CD14-positive monocyte (primary cell): ENCODE measurements at regions not wholly inside any gene's neighbourhood (a gene's known extent, or its start where the extent isn't known, plus 50 kb on each side); places are given as distances from the start of the nearest gene placed in this dataset.

Experiments used
- DNase-seq, 3 donors: peaks; one replicate each; pipeline ENCODE4 v3.0.0-alpha.2; 2011 to 2022
- H2AFZ ChIP-seq: 2 replicates; pipeline ENCODE4 v1.6.0; 2012; ENCODE audit warnings: mild to moderate bottlenecking, low read depth, low read length, inconsistent platforms; ENCODE audit not compliant: insufficient read depth, poor library complexity, severe bottlenecking
- H3K27ac ChIP-seq, 2 donors: 1 replicate in 1 of 2; 2 replicates in 1 of 2; pipeline ENCODE4 v1.5.1; 2012 to 2013; ENCODE audit warnings: low read length in 2 of 2, control low read depth in 1 of 2, inconsistent platforms in 1 of 2, low read depth in 1 of 2, mild to moderate bottlenecking in 1 of 2
- H3K27me3 ChIP-seq, 2 donors: one replicate each; pipeline versions ENCODE4 v1.6.0 to v1.6.1; 2011 to 2013; ENCODE audit warnings: low read length in 2 of 2; ENCODE audit not compliant: control insufficient read depth in 2 of 2, insufficient read depth in 2 of 2
- H3K36me3 ChIP-seq, 2 donors: replicated peaks in 1 of 2; 1 replicate in 1 of 2; 2 replicates in 1 of 2; pipeline versions ENCODE4 v1.5.1 to v1.6.1; 2012 to 2013; ENCODE audit warnings: low read length in 2 of 2, control low read depth in 1 of 2, inconsistent platforms in 1 of 2, mild to moderate bottlenecking in 1 of 2; ENCODE audit not compliant: insufficient read depth in 2 of 2, control insufficient read depth in 1 of 2
- H3K4me1 ChIP-seq, 2 donors: 1 replicate in 1 of 2; 2 replicates in 1 of 2; pipeline versions ENCODE4 v1.5.1 to v1.6.1; 2012 to 2013; ENCODE audit warnings: low read length in 2 of 2, control low read depth in 1 of 2, inconsistent platforms in 1 of 2, mild to moderate bottlenecking in 1 of 2, moderate library complexity in 1 of 2; ENCODE audit not compliant: insufficient read depth in 2 of 2, control insufficient read depth in 1 of 2
- H3K4me2 ChIP-seq: replicated peaks from 2 replicates; pipeline ENCODE3; 2012; ENCODE audit warnings: low read length, moderate library complexity, mild to moderate bottlenecking; ENCODE audit not compliant: poor library complexity, severe bottlenecking; ENCODE audit errors: extremely low read depth
- H3K4me3 ChIP-seq, 3 experiments: fragments of 200-600 bp in 1 of 3; sonication (generic) in 1 of 3; replicated peaks in 1 of 3; 1 replicate in 2 of 3; 2 replicates in 1 of 3; pipeline ENCODE4 v1.5.1; 2011 to 2013; ENCODE audit warnings: low read length in 3 of 3, mild to moderate bottlenecking in 3 of 3, control low read depth in 2 of 3, low read depth in 2 of 3, inconsistent platforms in 1 of 3, moderate library complexity in 1 of 3
- H3K79me2 ChIP-seq: 2 replicates; pipeline ENCODE4 v1.6.0; 2012; ENCODE audit warnings: mild to moderate bottlenecking, control low read depth, inconsistent platforms, low read length, moderate library complexity; ENCODE audit not compliant: insufficient read depth
- H3K9ac ChIP-seq: 2 replicates; pipeline ENCODE4 v1.6.0; 2017; ENCODE audit warnings: low read length, mild to moderate bottlenecking; ENCODE audit not compliant: insufficient read depth, poor library complexity, severe bottlenecking
- H3K9me3 ChIP-seq, 2 donors: replicated peaks in 1 of 2; 1 replicate in 1 of 2; 2 replicates in 1 of 2; pipeline versions ENCODE4 v1.5.1 to v1.6.1; 2012 to 2013; ENCODE audit warnings: low read length in 2 of 2, control low read depth in 1 of 2; ENCODE audit not compliant: control insufficient read depth in 1 of 2, insufficient read depth in 1 of 2
- H4K20me1 ChIP-seq: 2 replicates; pipeline ENCODE4 v1.6.0; 2012; ENCODE audit warnings: mild to moderate bottlenecking, low read length, control low read depth, moderate library complexity; ENCODE audit not compliant: insufficient read depth
- H3K27ac Mint-ChIP-seq, 7 donors: one replicate each; pipeline ENCODE4 v1.8.0; 2020; ENCODE audit warnings: mild to moderate bottlenecking in 7 of 7, mixed read lengths in 7 of 7, moderate library complexity in 6 of 7, inconsistent platforms in 2 of 7
- H3K27me3 Mint-ChIP-seq, 3 donors: one replicate each; pipeline ENCODE4 v1.8.0; 2021 to 2022; ENCODE audit warnings: low read depth in 3 of 3, mild to moderate bottlenecking in 3 of 3, mixed read lengths in 3 of 3, moderate library complexity in 3 of 3, inconsistent platforms in 1 of 3
- H3K36me3 Mint-ChIP-seq, 2 donors: one replicate each; pipeline ENCODE4 v1.8.0; 2020; ENCODE audit warnings: mixed read lengths in 2 of 2, inconsistent platforms in 1 of 2, mild to moderate bottlenecking in 1 of 2
- H3K4me1 Mint-ChIP-seq: one replicate; pipeline ENCODE4 v1.8.0; 2020; ENCODE audit warnings: mild to moderate bottlenecking, mixed read lengths
- H3K4me3 Mint-ChIP-seq, 2 donors: one replicate each; pipeline ENCODE4 v1.8.0; 2020; ENCODE audit warnings: mild to moderate bottlenecking in 2 of 2, mixed read lengths in 2 of 2, moderate library complexity in 1 of 2
- H3K9me3 Mint-ChIP-seq, 7 donors: one replicate each; pipeline ENCODE4 v1.8.0; 2020 to 2022; ENCODE audit warnings: mixed read lengths in 7 of 7, mild to moderate bottlenecking in 6 of 7, moderate library complexity in 6 of 7, inconsistent platforms in 2 of 7
- WGBS: methylation state at CpG from one replicate; pipeline ENCODE4 v1.1.5; 2013; ENCODE audit warnings: missing lambda C conversion rate; ENCODE audit not compliant: insufficient coverage; 5-methylcytosine and 5-hydroxymethylcytosine counted together
- intact Hi-C, 2 donors: fragments of 100-400 bp; cut with micrococcal nuclease; formaldehyde crosslinking; loops; one replicate each; pipeline versions ENCODE4 v1.15.0 to v1.15.1; 2023
- TF ChIP-seq, protein P1 (sequence below): fragments of 200-600 bp; IDR thresholded peaks from one replicate; pipeline ENCODE4 v1.8.0; 2022; ENCODE audit warnings: antibody characterized with exemption, mild to moderate bottlenecking

- H3K9ac ChIP-seq, result no peak overlapping the region
- H3K27ac ChIP-seq, result no peak overlapping the region
- no peaks in the 10 kb centered on the region for H3K4me1 ChIP-seq
- H3K79me2 ChIP-seq, result no peaks in the 10 kb centered on the region
- TF ChIP-seq, protein P1, sequence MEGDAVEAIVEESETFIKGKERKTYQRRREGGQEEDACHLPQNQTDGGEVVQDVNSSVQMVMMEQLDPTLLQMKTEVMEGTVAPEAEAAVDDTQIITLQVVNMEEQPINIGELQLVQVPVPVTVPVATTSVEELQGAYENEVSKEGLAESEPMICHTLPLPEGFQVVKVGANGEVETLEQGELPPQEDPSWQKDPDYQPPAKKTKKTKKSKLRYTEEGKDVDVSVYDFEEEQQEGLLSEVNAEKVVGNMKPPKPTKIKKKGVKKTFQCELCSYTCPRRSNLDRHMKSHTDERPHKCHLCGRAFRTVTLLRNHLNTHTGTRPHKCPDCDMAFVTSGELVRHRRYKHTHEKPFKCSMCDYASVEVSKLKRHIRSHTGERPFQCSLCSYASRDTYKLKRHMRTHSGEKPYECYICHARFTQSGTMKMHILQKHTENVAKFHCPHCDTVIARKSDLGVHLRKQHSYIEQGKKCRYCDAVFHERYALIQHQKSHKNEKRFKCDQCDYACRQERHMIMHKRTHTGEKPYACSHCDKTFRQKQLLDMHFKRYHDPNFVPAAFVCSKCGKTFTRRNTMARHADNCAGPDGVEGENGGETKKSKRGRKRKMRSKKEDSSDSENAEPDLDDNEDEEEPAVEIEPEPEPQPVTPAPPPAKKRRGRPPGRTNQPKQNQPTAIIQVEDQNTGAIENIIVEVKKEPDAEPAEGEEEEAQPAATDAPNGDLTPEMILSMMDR, result no peak
- DNase-seq, result no peak
- Mint-ChIP-seq H3K4me1 (no peaks in the 10 kb centered on the region), H3K27me3 (peaks cover 9 to 17% (median 12%) of the 10 kb centered on the region in 3 donors), H3K9me3 (peaks cover under 1 to 10% (median 7%) of the 10 kb centered on the region in 7 donors), H3K36me3 (no peaks in the 10 kb centered on the region), H3K4me3 (no peak overlapping the region), H3K27ac (no peak overlapping the region)
- no peaks in the 10 kb centered on the region for H3K27me3 ChIP-seq
- no peaks in the 10 kb centered on the region for H3K36me3 ChIP-seq
- no peak overlapping the region for H3K4me3 ChIP-seq
- peaks cover 0 to 8% of the 10 kb centered on the region in 2 donors for H3K9me3 ChIP-seq
- WGBS, result 57% methylated on average over 4 of the region's 5 CpGs
- no peaks in the 10 kb centered on the region for H4K20me1 ChIP-seq
- intact Hi-C loops, result no loop called here
- no peak overlapping the region for H2AFZ ChIP-seq
- no peak overlapping the region for H3K4me2 ChIP-seq
Measured at GRCh38 chr19:32269831-32270230, 75.6 kb upstream of the ZNF507 start.

GRCh38 chr19:32273483-32273882, 71.9 kb upstream of the ZNF507 start:
- Mint-ChIP-seq H3K4me3 (no peak overlapping the region), H3K4me1 (no peaks in the 10 kb centered on the region), H3K27ac (no peak overlapping the region), H3K9me3 (peaks cover 1 to 13% (median 8%) of the 10 kb centered on the region in 7 donors), H3K27me3 (peaks cover 7 to 11% (median 8%) of the 10 kb centered on the region in 3 donors), H3K36me3 (no peaks in the 10 kb centered on the region)
- Histone ChIP-seq H3K27me3 (peaks cover 2 to 8% of the 10 kb centered on the region in 2 donors), H3K79me2 (no peaks in the 10 kb centered on the region), H4K20me1 (no peaks in the 10 kb centered on the region), H3K9ac (no peak overlapping the region), H2AFZ (no peak overlapping the region), H3K4me1 (no peaks in the 10 kb centered on the region), H3K4me3 (no peak overlapping the region), H3K4me2 (no peak overlapping the region), H3K36me3 (no peaks in the 10 kb centered on the region), H3K9me3 (peaks cover 0 to 8% of the 10 kb centered on the region in 2 donors), H3K27ac (no peak overlapping the region)
- TF ChIP-seq, protein P1, result no peak
- intact Hi-C loops, result no loop called here
- DNase-seq, result no peak
